Peyer's patch (tissue), 4 donors: ENCODE measurements at regions not wholly inside any gene's neighbourhood (a gene's known extent, or its start where the extent isn't known, plus 50 kb on each side); places are given as distances from the start of the nearest gene placed in this dataset.

Experiments
- DNase-seq, 3 donors: peaks; one replicate each; pipeline ENCODE4 v3.0.0-alpha.2; 2017 to 2019
- H3K27ac ChIP-seq, 4 donors: fragments of 200-600 bp; sonication (generic); one replicate each; pipeline ENCODE4 v1.5.1; 2016 to 2019
- H3K27me3 ChIP-seq, 2 donors: fragments of 200-600 bp; sonication (generic); one replicate each; pipeline ENCODE4 v1.5.1; 2019
- H3K36me3 ChIP-seq, 3 donors: fragments of 200-600 bp; sonication (generic); one replicate each; pipeline ENCODE4 v1.5.1; 2016 to 2019
- H3K4me1 ChIP-seq, 4 donors: fragments of 200-600 bp; sonication (generic); one replicate each; pipeline ENCODE4 v1.5.1; 2016 to 2019
- H3K4me3 ChIP-seq, 4 donors: fragments of 200-600 bp; sonication (generic); 1 replicate in 3 of 4; 2 replicates in 1 of 4; pipeline ENCODE4 v1.5.1; 2016 to 2019; ENCODE audit warnings: mild to moderate bottlenecking in 1 of 4
- H3K9me3 ChIP-seq, 4 donors: fragments of 200-600 bp; sonication (generic); one replicate each; pipeline ENCODE4 v1.5.1; 2016 to 2019; ENCODE audit warnings: mild to moderate bottlenecking in 1 of 4
- POLR2A ChIP-seq, 2 donors: fragments of 450-650 bp; IDR thresholded peaks; one replicate each; pipeline ENCODE4 v1.5.1; 2017; ENCODE audit warnings: antibody characterized with exemption in 2 of 2, mild to moderate bottlenecking in 2 of 2, moderate library complexity in 2 of 2
- TF ChIP-seq, protein P1 (sequence below), 6 experiments: fragments of 450-650 bp in 4 of 6; fragments of 200-600 bp in 2 of 6; sonication (generic) in 1 of 6; IDR thresholded peaks; one replicate each; pipeline ENCODE4 v1.5.1; 2017 to 2019; ENCODE audit warnings: antibody characterized with exemption in 6 of 6, mild to moderate bottlenecking in 3 of 6, moderate library complexity in 1 of 6

DNA sequence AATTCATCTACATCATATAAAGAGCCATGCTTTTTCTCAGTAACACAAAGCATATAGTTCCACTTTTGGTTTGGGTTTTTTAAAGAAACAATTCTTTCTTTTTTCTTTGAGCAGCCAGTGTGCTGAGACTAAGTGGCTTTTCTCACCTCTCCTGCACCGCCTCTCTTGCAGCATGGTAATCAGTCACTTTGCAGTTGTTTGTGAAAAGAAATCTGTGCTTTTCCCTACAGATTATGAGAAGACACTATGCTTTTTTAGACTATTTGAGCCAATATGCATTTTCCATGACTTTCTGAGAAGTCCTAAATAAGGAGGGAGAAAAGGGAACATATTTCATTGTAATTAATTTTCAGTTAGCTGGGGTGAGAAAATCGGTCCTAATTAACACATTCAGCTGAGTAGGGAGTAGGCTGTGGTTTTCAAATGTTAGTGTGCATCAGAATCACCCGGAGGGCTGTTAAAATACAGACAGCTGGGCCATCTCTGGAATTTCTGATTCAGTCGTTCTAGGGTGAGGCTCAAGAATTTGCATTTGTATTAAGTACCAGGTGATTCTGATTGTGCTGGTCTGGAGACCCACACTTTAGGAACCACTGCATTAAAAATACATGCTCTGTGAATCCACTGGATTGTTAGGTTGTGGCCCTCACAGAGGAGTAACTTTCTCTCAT lies 155.2 kb downstream of the TINAG start:
- Histone ChIP-seq H3K4me1 (no peaks in the 10 kb centered on the region), H3K36me3 (no peaks in the 10 kb centered on the region), H3K4me3 (no peak overlapping the region), H3K27ac (no peak overlapping the region), H3K27me3 (no peaks in the 10 kb centered on the region), H3K9me3 (no peaks in the 10 kb centered on the region)
- no peak for DNase-seq
- TF ChIP-seq POLR2A (IDR thresholded peaks at IDR 0.05) = no peak
- TF ChIP-seq, protein P1, sequence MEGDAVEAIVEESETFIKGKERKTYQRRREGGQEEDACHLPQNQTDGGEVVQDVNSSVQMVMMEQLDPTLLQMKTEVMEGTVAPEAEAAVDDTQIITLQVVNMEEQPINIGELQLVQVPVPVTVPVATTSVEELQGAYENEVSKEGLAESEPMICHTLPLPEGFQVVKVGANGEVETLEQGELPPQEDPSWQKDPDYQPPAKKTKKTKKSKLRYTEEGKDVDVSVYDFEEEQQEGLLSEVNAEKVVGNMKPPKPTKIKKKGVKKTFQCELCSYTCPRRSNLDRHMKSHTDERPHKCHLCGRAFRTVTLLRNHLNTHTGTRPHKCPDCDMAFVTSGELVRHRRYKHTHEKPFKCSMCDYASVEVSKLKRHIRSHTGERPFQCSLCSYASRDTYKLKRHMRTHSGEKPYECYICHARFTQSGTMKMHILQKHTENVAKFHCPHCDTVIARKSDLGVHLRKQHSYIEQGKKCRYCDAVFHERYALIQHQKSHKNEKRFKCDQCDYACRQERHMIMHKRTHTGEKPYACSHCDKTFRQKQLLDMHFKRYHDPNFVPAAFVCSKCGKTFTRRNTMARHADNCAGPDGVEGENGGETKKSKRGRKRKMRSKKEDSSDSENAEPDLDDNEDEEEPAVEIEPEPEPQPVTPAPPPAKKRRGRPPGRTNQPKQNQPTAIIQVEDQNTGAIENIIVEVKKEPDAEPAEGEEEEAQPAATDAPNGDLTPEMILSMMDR (IDR thresholded peaks at IDR 0.05) = no peak

DNA sequence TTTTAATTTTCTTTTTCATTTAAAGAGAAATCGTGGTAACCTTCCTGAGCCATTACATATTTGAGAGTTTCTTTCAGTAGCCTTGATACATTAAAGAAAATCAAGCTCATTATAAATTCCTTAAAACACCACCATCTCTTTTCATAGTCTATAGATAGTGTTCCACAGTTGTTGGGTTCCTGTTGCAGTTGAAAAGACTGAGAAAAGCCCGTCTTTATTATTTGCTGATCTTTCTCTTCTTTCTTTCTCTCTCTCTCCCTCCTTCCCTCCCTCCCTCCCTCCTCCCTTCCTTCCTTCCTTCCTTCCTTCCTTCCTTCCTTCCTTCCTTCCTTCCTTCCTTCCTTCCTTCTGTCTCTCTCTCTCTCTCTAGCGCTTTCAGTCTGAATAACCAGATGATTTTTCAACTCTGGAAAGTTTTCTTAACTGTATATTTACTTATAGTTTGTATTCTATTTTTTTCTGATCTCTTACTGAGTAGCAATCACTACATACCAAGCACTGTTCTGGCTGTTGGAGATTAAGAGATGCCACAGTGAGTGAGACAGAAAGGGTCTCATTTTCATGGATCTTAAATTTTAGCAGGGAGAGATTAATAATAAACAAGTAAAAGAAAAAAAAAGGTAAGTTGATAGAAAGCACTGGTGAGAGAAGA lies 157.5 kb downstream of the TINAG start:
- no peaks in the 10 kb centered on the region for H3K9me3 ChIP-seq
- TF ChIP-seq POLR2A (IDR thresholded peaks at IDR 0.05) = no peak
- TF ChIP-seq, protein P1 (IDR thresholded peaks at IDR 0.05) = no peak
- no peak for DNase-seq
- H3K4me3 ChIP-seq = no peak overlapping the region
- H3K27me3 ChIP-seq = no peaks in the 10 kb centered on the region
- no peaks in the 10 kb centered on the region for H3K36me3 ChIP-seq
- no peaks in the 10 kb centered on the region for H3K4me1 ChIP-seq
- no peak overlapping the region for H3K27ac ChIP-seq

DNA sequence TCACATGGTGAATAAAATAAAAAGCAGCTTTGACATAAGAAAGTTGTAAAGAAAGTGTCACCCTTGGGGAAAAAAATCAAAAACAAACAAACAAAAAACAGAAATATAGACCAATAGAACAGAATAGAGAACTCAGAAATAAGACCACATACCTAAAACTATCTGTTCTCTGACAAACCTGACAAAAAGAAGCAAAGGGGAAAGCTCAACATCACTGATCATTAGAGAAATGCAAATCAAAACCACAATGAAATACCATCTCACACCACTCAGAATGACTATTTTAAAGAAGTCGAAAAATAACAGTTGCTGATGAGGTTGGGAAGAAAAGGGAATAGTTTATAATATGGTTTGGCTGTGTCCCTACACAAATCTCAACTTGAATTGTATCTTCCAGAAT lies 159.1 kb downstream of the TINAG start:
- H3K4me3 ChIP-seq = no peak overlapping the region
- no peaks in the 10 kb centered on the region for H3K27me3 ChIP-seq
- no peaks in the 10 kb centered on the region for H3K4me1 ChIP-seq
- no peaks in the 10 kb centered on the region for H3K36me3 ChIP-seq
- H3K27ac ChIP-seq = no peak overlapping the region
- DNase-seq = no peak
- TF ChIP-seq POLR2A (IDR thresholded peaks at IDR 0.05) = no peak
- TF ChIP-seq, protein P1 (IDR thresholded peaks at IDR 0.05) = no peak
- no peaks in the 10 kb centered on the region for H3K9me3 ChIP-seq

DNA sequence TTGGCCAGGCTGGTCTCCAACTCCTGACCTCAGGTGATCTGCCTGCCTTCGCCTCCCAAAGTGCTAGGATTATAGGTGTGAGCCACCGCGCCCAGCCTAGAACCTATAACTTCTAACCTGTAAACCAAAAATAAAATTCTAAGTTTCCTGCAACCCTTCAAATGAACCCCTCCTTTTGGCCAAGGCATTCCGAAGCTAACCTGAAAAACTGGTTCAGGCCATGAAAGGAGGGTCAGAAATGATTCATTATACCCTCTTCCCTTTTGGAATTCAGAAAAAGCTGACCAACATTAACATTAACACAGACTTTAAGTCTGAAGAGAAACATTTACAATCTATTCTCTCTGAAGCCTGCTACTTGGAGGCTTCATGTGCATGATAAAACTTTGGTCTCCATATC lies 165.1 kb downstream of the TINAG start:
- Histone ChIP-seq H3K36me3 (no peaks in the 10 kb centered on the region), H3K27me3 (no peaks in the 10 kb centered on the region), H3K4me3 (no peak overlapping the region), H3K9me3 (no peaks in the 10 kb centered on the region), H3K27ac (no peak overlapping the region), H3K4me1 (no peaks in the 10 kb centered on the region)
- DNase-seq = no peak
- TF ChIP-seq POLR2A (IDR thresholded peaks at IDR 0.05) = no peak
- TF ChIP-seq, protein P1 (IDR thresholded peaks at IDR 0.05) = no peak

DNA sequence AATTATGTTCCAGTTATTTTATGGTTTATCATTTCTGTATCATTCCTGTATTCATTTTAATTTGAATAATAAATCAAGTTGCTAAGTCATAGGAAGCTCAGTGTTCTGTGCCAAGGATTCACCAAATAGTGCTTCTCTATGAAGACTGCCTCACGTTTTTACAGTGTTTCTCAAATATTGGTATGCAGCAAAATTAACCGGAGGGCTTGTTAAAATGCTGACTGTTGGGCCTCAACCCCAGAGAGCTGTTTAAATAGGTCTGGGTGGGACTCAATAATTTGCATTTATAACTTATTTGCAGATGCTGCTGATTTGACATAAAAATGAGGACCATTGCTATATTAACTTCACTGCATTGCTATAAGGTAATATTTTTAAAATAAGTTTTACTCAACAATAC lies 166.7 kb downstream of the TINAG start:
- Histone ChIP-seq H3K27me3 (no peaks in the 10 kb centered on the region), H3K4me1 (no peaks in the 10 kb centered on the region), H3K4me3 (no peak overlapping the region), H3K9me3 (no peaks in the 10 kb centered on the region), H3K36me3 (no peaks in the 10 kb centered on the region), H3K27ac (no peak overlapping the region)
- no peak for TF ChIP-seq POLR2A (IDR thresholded peaks at IDR 0.05)
- TF ChIP-seq, protein P1 (IDR thresholded peaks at IDR 0.05) = no peak
- no peak for DNase-seq
